ENCODE measurements at regions not wholly inside any gene's neighbourhood (a gene's known extent, or its start where the extent isn't known, plus 50 kb on each side); places are given as distances from the start of the nearest gene placed in this dataset.
"Not testable (repeated sequence)": the region's sequence is repeated elsewhere in the genome, so short reads cannot be mapped to it uniquely, and the experiment has no call there.

GRCh38 chr4:118634126-118634875, 50.9 kb upstream of the METTL14 start:
- POLR2A ChIA-PET; ATAC-seq; DNase-seq (ENCODE audit: low read depth in 1 of 2, low spot score in 1 of 2); H3K27ac ChIP-seq; H3K4me3 ChIP-seq; H3K4me1 ChIP-seq; CTCF ChIA-PET; H3K4me2 ChIP-seq; FAIRE-seq; H3K9me3 ChIP-seq: not testable (repeated sequence)
- WGBS (ENCODE audit: missing lambda C conversion rate), result 92% methylated on average over 18 of the region's 33 CpGs

Small RNA genes lying in the stretch of these regions (small RNA-seq; reads per million reads assigned to genes)
- gene AC092670.1, result 0 reads per million in 6 experiments
- gene RNU6-1054P, result 0 reads per million in 6 experiments

Measured in A549 (cell line).